H9 (cell line): ENCODE measurements at regions not wholly inside any gene's neighbourhood (a gene's known extent, or its start where the extent isn't known, plus 50 kb on each side); places are given as distances from the start of the nearest gene placed in this dataset.
"Not testable (repeated sequence)": the region's sequence is repeated elsewhere in the genome, so short reads cannot be mapped to it uniquely, and the experiment has no call there.

ENCODE experiments used
- DNase-seq: peaks from one replicate; pipeline ENCODE4 v3.0.0-alpha.2; 2017
- H2AFZ ChIP-seq: one replicate; pipeline ENCODE4 v1.6.1; 2013; ENCODE audit warnings: mild to moderate bottlenecking, low read length, control low read depth, moderate library complexity
- H2AK5ac ChIP-seq: 2 replicates; pipeline ENCODE4 v1.6.1; 2013; ENCODE audit warnings: low read length, control low read depth, mixed read lengths; ENCODE audit not compliant: insufficient read length
- H2BK120ac ChIP-seq: one replicate; pipeline ENCODE4 v1.6.1; 2013; ENCODE audit warnings: low read depth, mild to moderate bottlenecking, low read length, control low read depth, inconsistent platforms; ENCODE audit not compliant: poor library complexity, severe bottlenecking
- H2BK12ac ChIP-seq: 2 replicates; pipeline ENCODE4 v1.6.1; 2013; ENCODE audit warnings: low read length, control low read depth, mixed read lengths, low read depth; ENCODE audit not compliant: insufficient read length
- H2BK15ac ChIP-seq: 2 replicates; pipeline ENCODE4 v1.6.1; 2013; ENCODE audit warnings: low read depth, low read length, control low read depth
- H2BK20ac ChIP-seq: one replicate; pipeline ENCODE4 v1.6.1; 2013; ENCODE audit warnings: low read depth, mild to moderate bottlenecking, low read length, control low read depth, inconsistent platforms; ENCODE audit not compliant: poor library complexity, severe bottlenecking
- H2BK5ac ChIP-seq: 2 replicates; pipeline ENCODE4 v1.6.1; 2013; ENCODE audit warnings: low read length, control low read depth, mixed read lengths; ENCODE audit not compliant: insufficient read length
- H3K14ac ChIP-seq: 2 replicates; pipeline ENCODE4 v1.6.1; 2013; ENCODE audit warnings: low read length, control low read depth; ENCODE audit not compliant: insufficient read depth
- H3K18ac ChIP-seq: 2 replicates; pipeline ENCODE4 v1.6.1; 2013; ENCODE audit warnings: low read depth, mild to moderate bottlenecking, mixed read lengths, low read length, control low read depth; ENCODE audit not compliant: insufficient read length
- H3K23ac ChIP-seq: 2 replicates; pipeline ENCODE4 v1.6.1; 2013; ENCODE audit warnings: low read length, control low read depth, mixed read lengths, low read depth; ENCODE audit not compliant: insufficient read length
- H3K23me2 ChIP-seq: 2 replicates; pipeline ENCODE4 v1.6.1; 2013; ENCODE audit warnings: low read depth, mild to moderate bottlenecking, mixed read lengths, low read length, control low read depth; ENCODE audit not compliant: insufficient read length, poor library complexity, severe bottlenecking
- H3K27ac ChIP-seq: 2 replicates; pipeline ENCODE4 v1.5.1; 2013; ENCODE audit warnings: low read length, control low read depth, mixed read lengths, low read depth; ENCODE audit not compliant: insufficient read length
- H3K27me3 ChIP-seq: 2 replicates; pipeline ENCODE4 v1.6.1; 2013; ENCODE audit warnings: low read length, control low read depth, inconsistent platforms; ENCODE audit not compliant: insufficient read depth
- H3K4ac ChIP-seq: 2 replicates; pipeline ENCODE4 v1.6.1; 2013; ENCODE audit warnings: low read depth, mild to moderate bottlenecking, control low read depth, inconsistent platforms, low read length, moderate library complexity
- H3K4me1 ChIP-seq: 2 replicates; pipeline ENCODE4 v1.6.1; 2013; ENCODE audit warnings: low read length, control low read depth, inconsistent platforms; ENCODE audit not compliant: insufficient read depth
- H3K4me2 ChIP-seq: 2 replicates; pipeline ENCODE4 v1.6.1; 2013; ENCODE audit warnings: low read length, control low read depth, mixed read lengths; ENCODE audit not compliant: insufficient read length, insufficient read depth
- H3K56ac ChIP-seq: 2 replicates; pipeline ENCODE4 v1.6.1; 2013; ENCODE audit warnings: low read depth, mild to moderate bottlenecking, mixed read lengths, low read length, control low read depth; ENCODE audit not compliant: insufficient read length
- H3K79me1 ChIP-seq: 2 replicates; pipeline ENCODE4 v1.6.1; 2013; ENCODE audit warnings: low read depth, mild to moderate bottlenecking, moderate library complexity, low read length, control low read depth, inconsistent platforms; ENCODE audit not compliant: insufficient read depth, poor library complexity, severe bottlenecking
- H3K79me2 ChIP-seq: 2 replicates; pipeline ENCODE4 v1.6.1; 2013; ENCODE audit warnings: low read length, control low read depth, inconsistent platforms; ENCODE audit not compliant: insufficient read depth
- H3K9ac ChIP-seq: 2 replicates; pipeline ENCODE4 v1.6.1; 2013; ENCODE audit warnings: low read length, control low read depth, mixed read lengths; ENCODE audit not compliant: insufficient read length; ENCODE audit errors: extremely low read depth
- H3K9me3 ChIP-seq: one replicate; pipeline ENCODE4 v1.6.1; 2013; ENCODE audit warnings: low read depth, low read length, inconsistent platforms; ENCODE audit not compliant: control insufficient read depth
- H3T11ph ChIP-seq: one replicate; pipeline ENCODE4 v1.6.1; 2013; ENCODE audit warnings: mild to moderate bottlenecking, low read length, control low read depth, inconsistent platforms
- H4K20me1 ChIP-seq: one replicate; pipeline ENCODE4 v1.6.1; 2013; ENCODE audit not compliant: control insufficient read depth, insufficient read length, insufficient read depth
- H4K5ac ChIP-seq: 2 replicates; pipeline ENCODE4 v1.6.1; 2013; ENCODE audit warnings: low read depth, mild to moderate bottlenecking, mixed read lengths, low read length, control low read depth; ENCODE audit not compliant: insufficient read length
- H4K8ac ChIP-seq: replicated peaks from 2 replicates; pipeline ENCODE4 v1.6.1; 2013; ENCODE audit warnings: low read length, control low read depth, mixed read lengths, low read depth; ENCODE audit not compliant: insufficient read length
- H4K91ac ChIP-seq: 2 replicates; pipeline ENCODE4 v1.6.1; 2013; ENCODE audit warnings: low read depth, mild to moderate bottlenecking, moderate library complexity, mixed read lengths, low read length, control low read depth; ENCODE audit not compliant: insufficient read length
- H3K27ac Mint-ChIP-seq, 3 experiments: 2 replicates in 2 of 3; 3 replicates in 1 of 3; pipeline ENCODE4 v1.8.0; 2020 to 2021; ENCODE audit warnings: mixed read lengths in 3 of 3, mild to moderate bottlenecking in 1 of 3, moderate library complexity in 1 of 3
- H3K27me3 Mint-ChIP-seq: 2 replicates; pipeline ENCODE4 v1.8.0; 2021; ENCODE audit warnings: low read depth, mild to moderate bottlenecking, moderate library complexity, mixed read lengths
- H3K36me3 Mint-ChIP-seq, 3 experiments: 2 replicates in 2 of 3; 3 replicates in 1 of 3; pipeline ENCODE4 v1.8.0; 2020 to 2021; ENCODE audit warnings: low read depth in 3 of 3, mixed read lengths in 3 of 3; ENCODE audit not compliant: insufficient read depth in 1 of 3
- H3K4me1 Mint-ChIP-seq, 2 experiments: 2 replicates each; pipeline ENCODE4 v1.8.0; 2020; ENCODE audit warnings: mixed read lengths in 2 of 2
- H3K4me3 Mint-ChIP-seq, 2 experiments: 2 replicates in 1 of 2; 3 replicates in 1 of 2; pipeline ENCODE4 v1.8.0; 2020 to 2021; ENCODE audit warnings: mild to moderate bottlenecking in 2 of 2, mixed read lengths in 2 of 2, moderate library complexity in 1 of 2
- H3K9me3 Mint-ChIP-seq, 2 experiments: 2 replicates in 1 of 2; 3 replicates in 1 of 2; pipeline ENCODE4 v1.8.0; 2020; ENCODE audit warnings: mild to moderate bottlenecking in 2 of 2, mixed read lengths in 2 of 2, moderate library complexity in 1 of 2
- CTCF ChIP-seq: fragments of 200-600 bp; sonication (generic); conservative IDR thresholded peaks from 3 replicates; pipeline ENCODE4 v1.8.0; 2021; ENCODE audit warnings: antibody characterized with exemption, mild to moderate bottlenecking
- WGBS: extraction: QIAGEN DNeasy Blood & Tissue Kit; methylation state at CpG from one replicate; pipeline ENCODE4 v1.1.7; 2013; ENCODE audit warnings: missing lambda C conversion rate, low lambda C conversion rate, mixed read lengths; ENCODE audit not compliant: insufficient read length; ENCODE audit errors: extremely low coverage; 5-methylcytosine and 5-hydroxymethylcytosine counted together

- no peak overlapping the region for H3K23ac ChIP-seq
- no peak overlapping the region for H2BK5ac ChIP-seq
- H4K5ac ChIP-seq, result no peak overlapping the region
- no peak for TF ChIP-seq CTCF
- no peak overlapping the region for H3K9ac ChIP-seq
- no peak overlapping the region for H3K27ac Mint-ChIP-seq
- H2BK20ac ChIP-seq, result no peak overlapping the region
- no peak overlapping the region for H3K27ac ChIP-seq
- H3K4me1 ChIP-seq, result no peaks in the 10 kb centered on the region
- no peak overlapping the region for H2AFZ ChIP-seq
- H3K14ac ChIP-seq, result no peak overlapping the region
- H2AK5ac ChIP-seq, result no peak overlapping the region
- no peaks in the 10 kb centered on the region for H3K23me2 ChIP-seq
- no peak overlapping the region for H3K4me3 Mint-ChIP-seq
- H3K79me1 ChIP-seq, result no peaks in the 10 kb centered on the region
- H2BK15ac ChIP-seq, result no peak overlapping the region
- no peak overlapping the region for H3K18ac ChIP-seq
- H4K8ac ChIP-seq, result no peak overlapping the region
- no peak overlapping the region for H3K4me2 ChIP-seq
- H3K9me3 Mint-ChIP-seq, result no peaks in the 10 kb centered on the region
- WGBS, result no CpG with 5 or more reads among the region's 1 CpG
- no peak overlapping the region for H3K4ac ChIP-seq
- H3K9me3 ChIP-seq, result no peaks in the 10 kb centered on the region
- no peak for DNase-seq
- H2BK120ac ChIP-seq, result no peak overlapping the region
- H3K56ac ChIP-seq, result no peak overlapping the region
- H3K4me1 Mint-ChIP-seq, result no peaks in the 10 kb centered on the region
- no peak overlapping the region for H2BK12ac ChIP-seq
- H4K20me1 ChIP-seq, result no peaks in the 10 kb centered on the region
- H3K79me2 ChIP-seq, result no peaks in the 10 kb centered on the region
- no peak overlapping the region for H4K91ac ChIP-seq
- H3K27me3 ChIP-seq, result no peaks in the 10 kb centered on the region
- no peak overlapping the region for H3T11ph ChIP-seq
- H3K36me3 Mint-ChIP-seq, result peaks cover 2 to 11% (median 4%) of the 10 kb centered on the region in 3 experiments; a peak in 5 of 7 replicates
- no peaks in the 10 kb centered on the region for H3K27me3 Mint-ChIP-seq
Measured at GRCh38 chr11:66782726-66783125, 53.7 kb upstream of the SPTBN2 start.

GRCh38 chr11:66779651-66780050 is 50.6 kb upstream of the SPTBN2 start:
- not testable (repeated sequence) for DNase-seq

More at GRCh38 chr11:66779651-66780050, 50.6 kb upstream of the SPTBN2 start:
- H3K23ac ChIP-seq, H3T11ph ChIP-seq, H3K18ac ChIP-seq, H2AFZ ChIP-seq, H2BK120ac ChIP-seq, H3K56ac ChIP-seq, H3K27ac ChIP-seq, H3K4ac ChIP-seq, H3K79me2 ChIP-seq, H3K14ac ChIP-seq, H4K91ac ChIP-seq, H3K4me3 Mint-ChIP-seq, H3K4me1 Mint-ChIP-seq, H3K9me3 ChIP-seq, H3K36me3 Mint-ChIP-seq, H3K27me3 Mint-ChIP-seq, H2BK5ac ChIP-seq, H3K4me2 ChIP-seq, H3K23me2 ChIP-seq, H3K27me3 ChIP-seq, H2BK12ac ChIP-seq, H2BK20ac ChIP-seq, H4K5ac ChIP-seq, H3K9ac ChIP-seq, H3K27ac Mint-ChIP-seq, H4K8ac ChIP-seq, H2AK5ac ChIP-seq, H3K4me1 ChIP-seq, H2BK15ac ChIP-seq, H3K9me3 Mint-ChIP-seq, H4K20me1 ChIP-seq, H3K79me1 ChIP-seq: not testable (repeated sequence)
- no CpG with 5 or more reads among the region's 4 CpGs for WGBS
